Inflammatory macrophage treated with lipopolysaccharide for 4 hours (primary cell): ENCODE measurements at regions not wholly inside any gene's neighbourhood (a gene's known extent, or its start where the extent isn't known, plus 50 kb on each side); places are given as distances from the start of the nearest gene placed in this dataset.
"Not testable (repeated sequence)": the region's sequence is repeated elsewhere in the genome, so short reads cannot be mapped to it uniquely, and the experiment has no call there.

Experiments used
- DNase-seq: peaks from one replicate; pipeline ENCODE4 v3.0.0-alpha.2; 2020

DNA sequence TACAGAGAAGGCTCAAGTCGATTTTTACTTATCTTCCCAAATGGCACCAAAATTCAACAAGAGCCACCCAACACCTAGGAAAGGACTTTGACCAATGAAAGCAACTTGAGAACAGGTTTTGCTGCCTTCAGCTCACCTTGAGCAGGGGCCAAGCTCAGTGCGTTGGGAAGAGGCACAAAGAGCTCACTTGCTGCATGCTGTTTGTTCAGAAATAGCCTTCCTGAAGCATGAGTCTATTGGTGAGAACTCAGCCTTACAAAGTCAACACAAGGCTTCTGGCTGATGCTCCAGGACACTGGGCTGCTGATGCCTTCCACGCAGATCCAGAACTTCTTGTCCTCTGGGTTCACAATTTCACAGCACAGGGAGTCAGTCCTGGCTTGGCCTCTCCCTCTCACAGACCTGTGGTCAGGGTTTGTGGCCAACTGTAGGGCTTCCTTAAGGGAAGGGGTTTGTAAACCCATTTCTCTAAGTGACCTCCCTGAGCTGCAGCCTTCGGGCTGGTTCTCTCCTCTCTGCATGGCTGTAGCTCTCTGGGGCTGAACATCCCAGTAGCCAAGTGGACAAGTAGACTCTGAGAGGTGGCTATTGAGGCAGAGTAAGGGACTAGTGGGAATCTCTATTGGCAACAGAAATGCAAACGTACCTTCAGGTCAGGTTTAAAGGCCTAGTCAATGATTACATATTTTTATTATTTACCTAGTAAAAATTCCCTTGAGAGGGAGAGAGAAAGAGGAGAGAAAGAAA, 124.7 kb upstream of the GATA6 start:
- no peak for DNase-seq

DNA sequence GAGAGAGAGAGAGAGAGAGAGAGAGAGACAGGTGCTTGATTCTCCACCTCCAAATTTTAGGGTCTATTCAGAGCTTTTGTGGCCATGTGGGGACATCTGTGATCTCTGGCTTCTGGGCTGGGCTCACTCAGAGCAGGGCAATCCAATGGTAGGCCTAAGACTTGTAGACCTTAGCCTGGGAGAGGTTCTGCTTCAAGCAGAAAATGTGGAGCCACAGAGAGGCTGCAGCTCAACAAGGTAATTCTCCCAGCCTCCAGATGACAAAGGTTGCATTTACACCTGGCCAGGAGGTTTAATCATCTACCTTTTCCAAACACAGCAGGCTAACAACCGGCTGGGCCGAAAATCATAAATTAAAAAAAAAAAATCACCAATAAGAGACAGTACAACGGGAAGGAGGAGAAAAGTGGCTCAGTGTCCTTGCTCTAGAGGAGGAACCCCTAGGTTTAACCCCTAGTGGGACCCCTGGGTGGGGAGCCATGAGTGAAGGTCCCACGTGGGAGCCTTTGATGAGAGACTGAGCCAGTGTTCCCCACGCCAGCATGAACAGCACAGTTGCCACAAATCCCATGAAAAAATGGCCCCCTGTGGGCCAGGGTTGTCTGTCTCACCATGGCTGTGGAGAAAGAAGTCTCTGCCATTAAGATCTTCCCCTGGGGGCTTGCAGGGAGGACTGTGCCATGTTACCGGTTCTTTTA, 124.0 kb upstream of the GATA6 start:
- no peak for DNase-seq

DNA sequence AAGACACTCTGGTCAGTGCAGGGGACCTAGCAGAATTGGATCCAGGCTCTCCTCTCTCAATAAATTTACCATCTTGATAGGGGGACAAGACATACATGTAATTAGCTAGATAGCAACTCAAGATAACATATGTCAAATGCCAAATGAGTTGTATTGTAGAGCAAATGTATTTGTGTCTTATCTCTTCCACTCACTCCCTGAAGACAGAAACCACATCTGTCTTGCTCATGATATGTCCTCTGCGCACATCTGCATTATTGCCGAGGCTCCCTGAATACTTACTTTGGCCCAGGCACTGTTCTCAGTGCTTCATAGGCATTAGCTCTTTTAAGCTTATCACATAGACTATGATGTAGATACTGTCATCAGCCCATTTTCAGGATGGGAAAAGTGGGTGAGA, 122.9 kb upstream of the GATA6 start:
- DNase-seq = no peak

DNA sequence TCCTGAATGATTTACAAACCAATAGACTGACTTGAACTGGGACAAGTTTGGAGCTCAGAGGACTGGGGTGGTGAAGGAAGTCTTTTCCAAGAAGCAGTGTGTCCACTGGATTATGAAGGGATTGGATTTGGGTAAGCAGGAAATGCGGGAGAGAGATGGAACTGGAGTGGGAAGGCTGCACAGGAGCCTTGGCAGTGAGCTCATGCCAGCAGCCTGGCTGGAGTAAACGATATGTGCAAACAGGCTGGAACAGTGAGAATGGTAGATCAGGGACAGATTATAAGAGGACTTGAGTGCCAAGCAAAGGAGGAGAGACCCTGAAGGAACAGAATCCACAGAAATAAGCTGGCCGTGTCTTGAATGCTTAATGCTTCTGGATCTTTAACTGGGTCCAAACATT, 121.9 kb upstream of the GATA6 start:
- DNase-seq = no peak

- DNase-seq = no peak
These were observed 121.2 kb upstream of the GATA6 start for GRCh38 chr18:22048221-22048620.

DNA sequence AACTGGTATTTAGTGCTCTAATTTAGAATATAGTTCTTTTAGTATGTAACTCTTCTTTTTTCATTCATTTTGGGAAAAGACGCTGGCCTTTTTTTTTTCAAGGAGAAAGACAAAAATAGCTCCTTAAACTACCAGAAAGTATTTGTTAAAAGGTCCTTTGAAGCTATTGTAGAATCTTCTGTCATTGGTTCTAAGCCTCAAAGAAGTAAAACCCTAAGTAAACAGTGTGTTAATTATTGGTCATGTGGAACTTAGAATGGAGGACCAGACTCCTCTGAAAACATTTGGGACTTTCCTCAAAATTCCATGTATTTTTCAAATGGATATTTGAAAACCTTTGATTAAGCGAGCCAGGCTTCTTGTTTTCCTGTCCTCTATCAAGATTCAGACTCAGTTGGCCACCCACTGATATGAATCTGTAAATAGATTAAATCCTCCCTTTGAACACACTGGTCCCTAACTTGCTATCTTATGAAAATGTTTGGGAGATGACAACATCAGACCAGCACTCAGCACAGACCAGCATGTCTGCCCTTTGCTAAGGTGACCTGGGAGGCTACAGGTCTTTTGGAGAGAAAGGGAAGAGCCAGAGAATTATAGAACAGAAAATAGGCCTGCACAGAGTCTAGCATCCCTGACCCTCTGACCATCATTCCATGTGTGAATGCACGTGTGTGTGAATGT, 120.3 kb upstream of the GATA6 start:
- no peak for DNase-seq

- no peak for DNase-seq
These were observed 116.8 kb upstream of the GATA6 start for GRCh38 chr18:22052405-22053105.

- no peak for DNase-seq
These were observed 113.7 kb upstream of the GATA6 start for GRCh38 chr18:22055466-22056238.

GRCh38 chr18:22056950-22057349, 112.4 kb upstream of the GATA6 start:
- DNase-seq = no peak

DNA sequence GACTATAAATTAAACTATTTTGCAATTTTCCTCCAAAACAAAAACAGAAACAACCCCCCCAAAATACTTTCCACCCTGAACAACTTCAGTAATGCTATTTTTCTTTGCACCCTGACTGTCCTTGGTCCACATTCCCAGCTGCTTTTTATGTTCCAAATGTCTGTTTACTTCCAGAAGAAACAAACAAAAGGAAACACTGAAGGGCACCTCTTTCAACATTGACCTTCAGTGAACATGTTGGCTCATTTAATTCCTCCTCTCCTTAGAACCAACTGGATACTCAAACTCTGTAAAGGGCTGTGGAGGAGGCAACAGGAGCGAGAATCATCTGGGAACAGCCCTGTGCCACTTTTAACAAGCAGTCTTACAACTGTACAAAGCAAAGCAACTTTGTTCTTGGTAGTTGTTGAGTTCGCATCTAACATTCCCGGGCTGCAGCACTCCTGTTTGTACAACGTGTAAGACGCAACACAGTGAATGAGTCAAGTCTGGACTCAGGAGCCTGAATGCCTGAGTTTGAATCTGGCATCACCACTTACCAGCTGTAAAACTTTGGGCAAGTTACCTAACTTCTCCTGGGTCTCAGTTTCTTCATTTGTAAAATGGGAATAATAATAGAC, 111.4 kb upstream of the GATA6 start:
- no peak for DNase-seq

- no peak for DNase-seq
These were observed 109.0 kb upstream of the GATA6 start for GRCh38 chr18:22060361-22060760.

DNA sequence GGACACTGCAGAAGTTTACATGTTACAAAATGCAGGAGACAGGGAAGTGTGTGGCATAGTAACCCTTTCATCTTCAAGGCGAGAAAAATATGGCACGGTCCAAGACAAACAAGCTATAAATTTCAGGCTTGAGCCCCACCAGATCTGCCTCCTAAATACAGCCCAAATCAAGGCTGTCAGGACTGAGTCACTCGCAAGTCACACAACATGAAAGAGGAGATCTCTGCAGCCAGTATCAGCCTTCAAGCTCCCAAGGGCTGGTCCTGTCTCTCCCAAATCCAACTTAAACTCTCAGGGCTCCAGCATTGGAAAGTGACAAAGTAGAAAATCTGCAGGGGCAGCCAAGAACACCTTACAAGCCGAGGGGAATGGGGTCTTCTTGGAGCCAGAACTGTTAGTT, 106.3 kb upstream of the GATA6 start:
- DNase-seq = no peak

- DNase-seq = no peak
These were observed 105.7 kb upstream of the GATA6 start for GRCh38 chr18:22063672-22064071.

- DNase-seq = no peak
These were observed 104.8 kb upstream of the GATA6 start for GRCh38 chr18:22064581-22064980.

GRCh38 chr18:22065311-22065710, 104.1 kb upstream of the GATA6 start:
- no peak for DNase-seq

- no peak for DNase-seq
These were observed 103.3 kb upstream of the GATA6 start for GRCh38 chr18:22066083-22066485.

- no peak for DNase-seq
These were observed 102.3 kb upstream of the GATA6 start for GRCh38 chr18:22067109-22067508.

GRCh38 chr18:22067682-22068081, 101.7 kb upstream of the GATA6 start:
- no peak for DNase-seq

DNA sequence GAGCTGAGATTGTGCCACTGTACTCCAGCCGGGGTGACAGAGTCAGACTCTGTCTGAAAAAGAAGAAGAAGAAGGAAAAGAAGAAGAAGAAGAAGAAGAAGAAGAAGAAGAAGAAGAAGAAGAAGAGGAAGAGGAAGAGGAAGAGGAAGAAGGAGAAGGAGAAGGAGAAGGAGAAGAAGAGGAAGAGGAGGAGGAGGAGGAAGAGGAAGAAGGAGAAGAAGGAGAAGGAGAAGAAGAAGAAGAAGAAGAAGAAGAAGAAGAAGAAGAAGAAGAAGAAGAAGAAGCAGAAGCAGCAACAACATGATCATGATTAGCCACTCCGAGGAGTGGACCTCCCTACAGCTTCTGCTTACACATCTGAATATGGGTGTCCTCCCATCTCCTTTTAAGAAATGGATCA, 100.6 kb upstream of the GATA6 start:
- not testable (repeated sequence) for DNase-seq

DNA sequence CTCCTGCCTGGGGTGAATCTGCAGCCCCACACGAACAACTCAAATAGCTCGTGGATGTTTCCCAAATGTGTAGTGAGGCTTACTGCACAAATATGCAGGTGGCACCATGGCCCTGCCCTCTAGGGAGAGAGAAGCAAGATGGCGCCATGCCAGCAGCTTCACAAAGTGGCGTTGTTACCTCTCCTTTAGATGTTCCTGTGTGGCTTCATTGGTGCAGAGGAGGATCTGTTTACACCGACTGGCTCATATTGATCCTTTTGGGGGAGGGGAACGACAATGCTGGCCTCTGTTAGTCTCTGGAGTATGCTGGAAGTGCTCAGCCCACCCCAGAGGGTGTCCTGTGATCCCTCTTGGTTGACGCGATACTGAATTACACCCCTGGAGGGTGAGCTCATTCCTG, 99.5 kb upstream of the GATA6 start:
- no peak for DNase-seq

DNA sequence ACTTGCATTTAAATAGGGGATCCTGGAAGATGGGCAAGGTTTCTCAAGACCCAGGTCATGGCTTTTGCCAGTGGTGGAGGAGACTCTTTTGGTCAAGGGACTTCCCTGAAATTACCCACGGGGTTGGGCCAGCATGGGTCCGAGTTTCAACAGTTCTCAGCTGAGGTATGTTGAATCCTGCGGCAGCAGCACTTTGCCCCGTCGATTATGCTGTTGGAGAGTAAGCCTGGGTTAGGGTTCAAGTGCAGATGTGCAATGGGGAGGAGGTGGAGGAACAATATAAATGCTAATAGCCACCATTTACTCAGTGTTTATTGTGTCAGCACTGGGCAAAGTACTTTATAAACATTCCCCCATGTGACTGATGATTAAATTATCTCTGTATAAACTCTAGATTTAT, 96.0 kb upstream of the GATA6 start:
- no peak for DNase-seq
